ENCODE measurements at regions not wholly inside any gene's neighbourhood (a gene's known extent, or its start where the extent isn't known, plus 50 kb on each side); places are given as distances from the start of the nearest gene placed in this dataset.

- Histone ChIP-seq H3K4me3 (ENCODE audit: low read length in 3 of 3) (no peak overlapping the region), H3K36me3 (ENCODE audit: control insufficient read depth in 2 of 3, insufficient read depth in 3 of 3, low read length in 3 of 3) (no peaks in the 10 kb centered on the region), H3K9me3 (ENCODE audit: control insufficient read depth in 2 of 3, insufficient read depth in 1 of 3, low read length in 3 of 3) (peaks cover 0 to 2% (median 0%) of the 10 kb centered on the region in 3 donors), H3K9ac (ENCODE audit: low read length in 3 of 3) (no peak overlapping the region), H3K27ac (ENCODE audit: low read depth in 2 of 2, low read length in 2 of 2) (no peak overlapping the region), H3K4me1 (ENCODE audit: control insufficient read depth in 2 of 3, insufficient read depth in 2 of 3, low read depth in 1 of 3, low read length in 3 of 3) (no peaks in the 10 kb centered on the region), H3K27me3 (ENCODE audit: control insufficient read depth, insufficient read depth, low read length) (no peaks in the 10 kb centered on the region)
- no peak for DNase-seq
- intact Hi-C loops (cut with DNase I), result no loop called here
- TF ChIP-seq CTCF (IDR thresholded peaks at IDR 0.05; ENCODE audit: borderline replicate concordance, extremely low read depth, insufficient read depth), result no peak
- FAIRE-seq, result no peak
Measured at GRCh38 chr4:115938764-115939443, 825.5 kb upstream of the NDST4 start.

- Histone ChIP-seq H3K4me1 (ENCODE audit: control insufficient read depth in 2 of 3, insufficient read depth in 2 of 3, low read depth in 1 of 3, low read length in 3 of 3) (no peaks in the 10 kb centered on the region), H3K9me3 (ENCODE audit: control insufficient read depth in 2 of 3, insufficient read depth in 1 of 3, low read length in 3 of 3) (no peaks in the 10 kb centered on the region), H3K9ac (ENCODE audit: low read length in 3 of 3) (no peak overlapping the region), H3K36me3 (ENCODE audit: control insufficient read depth in 2 of 3, insufficient read depth in 3 of 3, low read length in 3 of 3) (no peaks in the 10 kb centered on the region), H3K27me3 (ENCODE audit: control insufficient read depth, insufficient read depth, low read length) (no peaks in the 10 kb centered on the region), H3K4me3 (ENCODE audit: low read length in 3 of 3) (no peak overlapping the region), H3K27ac (ENCODE audit: low read depth in 2 of 2, low read length in 2 of 2) (no peak overlapping the region)
- no peak for DNase-seq
- no peak for FAIRE-seq
- no peak for TF ChIP-seq CTCF (IDR thresholded peaks at IDR 0.05; ENCODE audit: borderline replicate concordance, extremely low read depth, insufficient read depth)
- intact Hi-C loops (cut with DNase I), result no loop called here
Measured at GRCh38 chr4:115929373-115929772, 816.0 kb upstream of the NDST4 start.

- H3K36me3 ChIP-seq (ENCODE audit: control insufficient read depth in 2 of 3, insufficient read depth in 3 of 3, low read length in 3 of 3), result no peaks in the 10 kb centered on the region
- H3K4me1 ChIP-seq (ENCODE audit: control insufficient read depth in 2 of 3, insufficient read depth in 2 of 3, low read depth in 1 of 3, low read length in 3 of 3), result no peaks in the 10 kb centered on the region
- FAIRE-seq (no peak), DNase-seq (no peak)
- intact Hi-C loops (cut with DNase I), result no loop called here
- H3K27me3 ChIP-seq (ENCODE audit: control insufficient read depth, insufficient read depth, low read length), result no peaks in the 10 kb centered on the region
- no peak overlapping the region for H3K4me3 ChIP-seq (ENCODE audit: low read length in 3 of 3)
- no peaks in the 10 kb centered on the region for H3K9me3 ChIP-seq (ENCODE audit: control insufficient read depth in 2 of 3, insufficient read depth in 1 of 3, low read length in 3 of 3)
- H3K9ac ChIP-seq (ENCODE audit: low read length in 3 of 3), result no peak overlapping the region
- H3K27ac ChIP-seq (ENCODE audit: low read depth in 2 of 2, low read length in 2 of 2), result no peak overlapping the region
- TF ChIP-seq CTCF (IDR thresholded peaks at IDR 0.05; ENCODE audit: borderline replicate concordance, extremely low read depth, insufficient read depth), result no peak
Measured at GRCh38 chr4:115927382-115927781, 814.0 kb upstream of the NDST4 start.

- DNase-seq (no peak), FAIRE-seq (no peak)
- Histone ChIP-seq H3K9me3 (ENCODE audit: control insufficient read depth in 2 of 3, insufficient read depth in 1 of 3, low read length in 3 of 3) (no peaks in the 10 kb centered on the region), H3K4me3 (ENCODE audit: low read length in 3 of 3) (no peak overlapping the region), H3K4me1 (ENCODE audit: control insufficient read depth in 2 of 3, insufficient read depth in 2 of 3, low read depth in 1 of 3, low read length in 3 of 3) (no peaks in the 10 kb centered on the region), H3K27ac (ENCODE audit: low read depth in 2 of 2, low read length in 2 of 2) (no peak overlapping the region), H3K9ac (ENCODE audit: low read length in 3 of 3) (no peak overlapping the region), H3K27me3 (ENCODE audit: control insufficient read depth, insufficient read depth, low read length) (no peaks in the 10 kb centered on the region), H3K36me3 (ENCODE audit: control insufficient read depth in 2 of 3, insufficient read depth in 3 of 3, low read length in 3 of 3) (no peaks in the 10 kb centered on the region)
- no peak for TF ChIP-seq CTCF (IDR thresholded peaks at IDR 0.05; ENCODE audit: borderline replicate concordance, extremely low read depth, insufficient read depth)
- intact Hi-C loops (cut with DNase I), result no loop called here
Measured at GRCh38 chr4:115923152-115923551, 809.7 kb upstream of the NDST4 start.

Measured in kidney (tissue), 13 donors.